PC-3 (cell line): ENCODE measurements at regions not wholly inside any gene's neighbourhood (a gene's known extent, or its start where the extent isn't known, plus 50 kb on each side); places are given as distances from the start of the nearest gene placed in this dataset.

Experiments
- ATAC-seq: fragments of 200-7000 bp; cut with Tn5 transposase; 2 replicates; pipeline ENCODE4 v1.9.1; 2020; ENCODE audit warnings: mild to moderate bottlenecking, moderate library complexity
- BruUV-seq: library from RNA; stranded (reverse); fragments of 400-500 nt; replicated peaks from 2 replicates; lab custom pipeline; 2021; lab: Mats Ljungman, UMichigan
- CTCF ChIA-PET: fragments of 300-600 bp; sonication (Branson Sonifier 250); formaldehyde crosslinking; loops from one replicate; lab custom pipeline; 2022; ENCODE audit warnings: antibody characterized with exemption; lab: Charles Lee
- POLR2A ChIA-PET: fragments of 300-600 bp; sonication (Branson Sonifier 250); formaldehyde crosslinking; loops from one replicate; lab custom pipeline; 2022; ENCODE audit warnings: antibody characterized with exemption; ENCODE audit not compliant: unreplicated experiment; lab: Charles Lee
- DNase-seq: peaks from one replicate; pipeline ENCODE4 v3.0.0-alpha.2; 2015
- H2AFZ ChIP-seq: fragments of 300-600 bp; sonication (generic); 2 replicates; pipeline ENCODE4 v1.6.0; 2016; ENCODE audit warnings: antibody characterized with exemption, low read length
- H3F3A ChIP-seq: fragments of 300-600 bp; sonication (generic); one replicate; pipeline ENCODE4 v1.6.0; 2017; ENCODE audit warnings: antibody characterized with exemption, low read length, control low read depth, mild to moderate bottlenecking; ENCODE audit not compliant: unreplicated experiment
- H3K27ac ChIP-seq: fragments of 300-600 bp; sonication (generic); 2 replicates; pipeline ENCODE4 v1.5.1; 2016; ENCODE audit warnings: mild to moderate bottlenecking, low read length
- H3K27me3 ChIP-seq: fragments of 300-600 bp; sonication (generic); 2 replicates; pipeline ENCODE4 v1.6.1; 2016; ENCODE audit warnings: low read length, mixed read lengths
- H3K36me3 ChIP-seq: fragments of 300-600 bp; sonication (generic); 2 replicates; pipeline ENCODE4 v1.6.1; 2016; ENCODE audit warnings: low read depth, mixed run types, low read length, mixed read lengths
- H3K4me1 ChIP-seq: fragments of 300-600 bp; sonication (generic); 2 replicates; pipeline ENCODE4 v1.5.1; 2016; ENCODE audit warnings: low read length; ENCODE audit not compliant: insufficient read depth
- H3K4me2 ChIP-seq: fragments of 300-600 bp; sonication (generic); 2 replicates; pipeline ENCODE4 v1.6.0; 2016; ENCODE audit warnings: low read length
- H3K4me3 ChIP-seq: fragments of 300-600 bp; sonication (generic); 2 replicates; pipeline ENCODE4 v1.5.1; 2016; ENCODE audit warnings: mild to moderate bottlenecking, low read length, mixed read lengths
- H3K79me2 ChIP-seq: fragments of 300-600 bp; sonication (generic); 2 replicates; pipeline ENCODE4 v1.6.1; 2017; ENCODE audit warnings: low read length, mixed read lengths
- H3K9ac ChIP-seq: fragments of 300-600 bp; sonication (generic); 2 replicates; pipeline ENCODE4 v1.6.0; 2016; ENCODE audit warnings: mild to moderate bottlenecking, low read length
- H3K9me2 ChIP-seq: fragments of 300-600 bp; sonication (generic); replicated peaks from 2 replicates; pipeline ENCODE4 v1.6.1; 2016; ENCODE audit warnings: mixed run types, low read length, mixed read lengths
- H3K9me3 ChIP-seq: fragments of 300-600 bp; sonication (generic); 2 replicates; pipeline ENCODE4 v1.6.1; 2016; ENCODE audit warnings: low read length, mixed read lengths
- H4K20me1 ChIP-seq: fragments of 300-600 bp; sonication (generic); 2 replicates; pipeline ENCODE4 v1.6.1; 2016; ENCODE audit warnings: low read length, mixed read lengths
- EZH2 ChIP-seq: fragments of 300-600 bp; sonication (generic); IDR thresholded peaks from one replicate; pipeline ENCODE4 v1.6.1; 2017; ENCODE audit warnings: antibody characterized with exemption, mild to moderate bottlenecking, low read length; ENCODE audit not compliant: unreplicated experiment
- EZH2phosphoT487 ChIP-seq: fragments of 300-600 bp; sonication (generic); IDR thresholded peaks from 2 replicates; pipeline ENCODE4 v1.6.1; 2018; ENCODE audit warnings: mild to moderate bottlenecking, antibody characterized with exemption, low read length, borderline replicate concordance
- intact Hi-C: fragments of 100-400 bp; cut with micrococcal nuclease; formaldehyde crosslinking; loops from 2 replicates; pipeline ENCODE4 v1.9.0; 2023
- TF ChIP-seq, protein P1 (sequence below): fragments of 300-600 bp; sonication (generic); conservative IDR thresholded peaks from 2 replicates; pipeline ENCODE4 v1.5.1; 2017; ENCODE audit warnings: antibody characterized with exemption, low read depth, mild to moderate bottlenecking, low read length

DNA sequence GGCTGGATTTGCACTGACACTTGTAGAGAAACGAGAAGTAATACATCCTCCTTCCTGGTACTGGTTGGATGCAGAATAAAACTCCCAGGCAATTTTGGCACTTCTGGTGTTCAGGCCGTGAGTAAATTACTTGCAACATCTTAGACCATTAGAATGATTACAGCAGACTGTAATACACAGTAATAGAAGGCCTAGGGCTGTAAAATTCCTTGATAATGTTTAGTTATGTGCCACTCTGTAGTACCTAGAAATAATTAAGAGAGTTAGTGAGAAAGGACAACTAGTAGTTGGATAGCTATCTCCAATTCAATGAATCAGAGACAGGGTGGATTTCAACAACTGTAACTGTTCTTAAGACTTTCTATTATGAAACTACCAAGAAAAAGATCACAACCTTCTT lies 356.3 kb upstream of the SETBP1 start:
- Histone ChIP-seq H3K4me2 (no peak overlapping the region), H3K36me3 (no peaks in the 10 kb centered on the region), H4K20me1 (no peaks in the 10 kb centered on the region), H3F3A (no peaks in the 10 kb centered on the region), H3K9ac (no peak overlapping the region), H3K4me3 (no peak overlapping the region), H3K4me1 (no peaks in the 10 kb centered on the region), H3K9me3 (no peaks in the 10 kb centered on the region), H3K9me2 (no peaks in the 10 kb centered on the region), H3K27ac (no peak overlapping the region), H3K79me2 (no peaks in the 10 kb centered on the region), H2AFZ (no peak overlapping the region), H3K27me3 (no peaks in the 10 kb centered on the region)
- DNase-seq: no peak
- no TSS peak for BruUV-seq
- TF ChIP-seq EZH2phosphoT487 (no peak), EZH2 (no peak)
- TF ChIP-seq, protein P1, sequence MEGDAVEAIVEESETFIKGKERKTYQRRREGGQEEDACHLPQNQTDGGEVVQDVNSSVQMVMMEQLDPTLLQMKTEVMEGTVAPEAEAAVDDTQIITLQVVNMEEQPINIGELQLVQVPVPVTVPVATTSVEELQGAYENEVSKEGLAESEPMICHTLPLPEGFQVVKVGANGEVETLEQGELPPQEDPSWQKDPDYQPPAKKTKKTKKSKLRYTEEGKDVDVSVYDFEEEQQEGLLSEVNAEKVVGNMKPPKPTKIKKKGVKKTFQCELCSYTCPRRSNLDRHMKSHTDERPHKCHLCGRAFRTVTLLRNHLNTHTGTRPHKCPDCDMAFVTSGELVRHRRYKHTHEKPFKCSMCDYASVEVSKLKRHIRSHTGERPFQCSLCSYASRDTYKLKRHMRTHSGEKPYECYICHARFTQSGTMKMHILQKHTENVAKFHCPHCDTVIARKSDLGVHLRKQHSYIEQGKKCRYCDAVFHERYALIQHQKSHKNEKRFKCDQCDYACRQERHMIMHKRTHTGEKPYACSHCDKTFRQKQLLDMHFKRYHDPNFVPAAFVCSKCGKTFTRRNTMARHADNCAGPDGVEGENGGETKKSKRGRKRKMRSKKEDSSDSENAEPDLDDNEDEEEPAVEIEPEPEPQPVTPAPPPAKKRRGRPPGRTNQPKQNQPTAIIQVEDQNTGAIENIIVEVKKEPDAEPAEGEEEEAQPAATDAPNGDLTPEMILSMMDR: no peak
- intact Hi-C loops: loop anchor here (10.0 kb wide), 1 partner anchor 130 kb away; no protein-coding TSS in a partner anchor
- POLR2A ChIA-PET: no interaction called here
- CTCF ChIA-PET: no interaction called here
- ATAC-seq: no peak

DNA sequence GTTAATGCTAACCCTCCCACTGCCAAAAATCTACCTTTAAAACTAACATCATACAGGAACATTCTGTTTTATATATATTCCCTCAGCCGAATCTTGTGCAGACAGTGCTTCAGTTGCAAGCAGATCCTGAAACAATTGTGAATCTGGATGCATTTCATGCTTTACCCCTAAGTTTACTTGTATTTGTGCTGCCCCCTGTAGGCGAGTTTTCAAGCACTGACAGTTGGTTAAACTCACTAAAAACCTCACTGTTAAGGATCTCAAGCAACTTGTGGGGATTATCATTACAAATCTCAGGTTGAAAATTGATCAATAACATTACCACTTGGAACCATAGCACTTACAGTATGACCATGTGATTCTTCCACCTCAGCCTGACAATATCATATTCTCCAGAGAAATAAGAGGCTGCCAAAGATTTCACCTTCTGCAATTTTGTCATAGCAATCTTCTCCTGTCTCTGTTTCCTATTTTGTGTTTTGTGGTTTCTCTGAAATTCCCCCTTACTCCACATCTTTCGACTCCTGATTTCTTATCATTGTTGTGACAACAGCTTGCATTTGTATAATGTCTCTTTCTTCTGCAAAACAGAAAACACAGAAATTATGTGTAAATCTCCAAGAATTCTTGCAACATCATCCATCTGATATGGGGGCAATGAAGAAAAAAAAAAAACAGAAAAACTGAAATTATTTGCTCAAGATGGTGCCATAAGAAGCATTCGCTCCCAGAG lies 354.6 kb upstream of the SETBP1 start:
- intact Hi-C loops: loop anchor here (1.0 to 10.0 kb wide), 3 partner anchors 131 to 228 kb away; no protein-coding TSS in a partner anchor
- peak; percentile 51 for DNase-seq
- H3K4me1 ChIP-seq: no peaks in the 10 kb centered on the region
- ATAC-seq: peak; percentile 48
- BruUV-seq: no TSS peak
- no peaks in the 10 kb centered on the region for H3K36me3 ChIP-seq
- CTCF ChIA-PET: no interaction called here
- no peaks in the 10 kb centered on the region for H3K27me3 ChIP-seq
- no peak overlapping the region for H2AFZ ChIP-seq
- H3K4me3 ChIP-seq: no peak overlapping the region
- no peaks in the 10 kb centered on the region for H3K9me2 ChIP-seq
- POLR2A ChIA-PET: no interaction called here
- TF ChIP-seq, protein P1: peak; percentile 65
- TF ChIP-seq EZH2 (no peak), EZH2phosphoT487 (no peak)
- no peaks in the 10 kb centered on the region for H4K20me1 ChIP-seq
- no peaks in the 10 kb centered on the region for H3K79me2 ChIP-seq
- H3K9me3 ChIP-seq: no peaks in the 10 kb centered on the region
- no peak overlapping the region for H3K4me2 ChIP-seq
- no peaks in the 10 kb centered on the region for H3F3A ChIP-seq
- H3K27ac ChIP-seq: no peak overlapping the region
- H3K9ac ChIP-seq: no peak overlapping the region
